DND-41 (cell line): ENCODE measurements at regions not wholly inside any gene's neighbourhood (a gene's known extent, or its start where the extent isn't known, plus 50 kb on each side); places are given as distances from the start of the nearest gene placed in this dataset.

Source experiments
- ATAC-seq: fragments of 200-7000 bp; cut with Tn5 transposase; 3 replicates; pipeline ENCODE4 v1.9.1; 2021; ENCODE audit warnings: low read depth; ENCODE audit not compliant: insufficient read depth
- DNase-seq: peaks from one replicate; pipeline ENCODE4 v3.0.0-alpha.2; 2020
- H2AFZ ChIP-seq: 2 replicates; pipeline ENCODE4 v1.6.0; 2012; ENCODE audit warnings: low read depth, low read length
- H3K27ac ChIP-seq: 2 replicates; pipeline ENCODE4 v1.5.1; 2012; ENCODE audit warnings: low read length, inconsistent platforms
- H3K27me3 ChIP-seq: fragments of 200-600 bp; sonication (generic); 2 replicates; pipeline ENCODE4 v1.6.0; 2012; ENCODE audit warnings: low read length, mild to moderate bottlenecking, inconsistent platforms; ENCODE audit not compliant: insufficient read depth, poor library complexity
- H3K36me3 ChIP-seq: 2 replicates; pipeline ENCODE4 v1.5.1; 2012; ENCODE audit warnings: low read length, inconsistent platforms; ENCODE audit not compliant: insufficient read depth
- H3K4me1 ChIP-seq: 2 replicates; pipeline ENCODE4 v1.5.1; 2012; ENCODE audit warnings: mild to moderate bottlenecking, low read length; ENCODE audit not compliant: insufficient read depth
- H3K4me2 ChIP-seq: 2 replicates; pipeline ENCODE4 v1.6.0; 2012; ENCODE audit warnings: mild to moderate bottlenecking, moderate library complexity, low read length, inconsistent platforms; ENCODE audit not compliant: insufficient read depth
- H3K4me3 ChIP-seq, 2 experiments: fragments of 200-600 bp in 1 of 2; shearing (Covaris generic) in 1 of 2; 2 replicates each; pipeline ENCODE4 v1.5.1; 2012 to 2016; ENCODE audit warnings: inconsistent platforms in 2 of 2, low read length in 2 of 2, mild to moderate bottlenecking in 2 of 2, low read depth in 1 of 2, moderate library complexity in 1 of 2
- H3K79me2 ChIP-seq: 2 replicates; pipeline ENCODE4 v1.6.0; 2012; ENCODE audit warnings: low read length, inconsistent platforms; ENCODE audit not compliant: insufficient read depth
- H3K9ac ChIP-seq: 2 replicates; pipeline ENCODE4 v1.6.0; 2012; ENCODE audit warnings: low read depth, mild to moderate bottlenecking, inconsistent platforms, low read length, moderate library complexity
- H3K9me3 ChIP-seq: 2 replicates; pipeline ENCODE4 v1.5.1; 2012; ENCODE audit warnings: low read length, moderate library complexity, mild to moderate bottlenecking, inconsistent platforms; ENCODE audit not compliant: insufficient read depth, severe bottlenecking
- H4K20me1 ChIP-seq: 2 replicates; pipeline ENCODE4 v1.6.0; 2012; ENCODE audit warnings: low read length; ENCODE audit not compliant: insufficient read depth
- CTCF ChIP-seq: IDR thresholded peaks from 2 replicates; pipeline ENCODE4 v1.5.1; 2012; ENCODE audit warnings: borderline replicate concordance, low read length, moderate library complexity, mild to moderate bottlenecking; ENCODE audit not compliant: poor library complexity, severe bottlenecking; ENCODE audit errors: extremely low read depth
- EZH2 ChIP-seq: IDR thresholded peaks from 3 replicates; pipeline ENCODE4 v1.6.1; 2012; ENCODE audit warnings: borderline replicate concordance, low read depth, mild to moderate bottlenecking, moderate library complexity, low read length, inconsistent platforms; ENCODE audit not compliant: severe bottlenecking

DNA sequence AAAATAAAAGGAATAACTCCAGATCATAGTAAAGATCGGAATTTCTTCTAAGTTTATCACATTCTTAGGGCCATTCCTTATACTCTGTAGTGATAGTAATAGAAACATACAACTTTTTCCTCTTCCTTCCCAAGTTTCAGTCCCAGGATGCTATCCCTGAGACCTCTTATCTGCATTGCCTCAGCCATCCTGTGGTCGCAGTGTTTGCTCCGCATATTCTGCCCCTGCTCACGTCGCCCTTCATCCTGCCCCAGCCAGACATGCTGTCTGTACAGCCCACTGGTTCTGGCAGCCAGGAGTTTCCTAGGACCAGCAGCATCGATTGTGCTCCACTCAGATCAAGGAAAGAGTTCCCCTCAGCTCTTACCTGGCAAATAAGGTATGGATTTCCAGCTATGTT lies 132.7 kb upstream of the ERCC6L2 start:
- ATAC-seq = no peak
- H3K36me3 ChIP-seq = no peaks in the 10 kb centered on the region
- TF ChIP-seq CTCF = no peak
- TF ChIP-seq EZH2 = no peak
- no peak overlapping the region for H3K4me3 ChIP-seq
- H3K4me2 ChIP-seq = no peak overlapping the region
- H3K79me2 ChIP-seq = no peaks in the 10 kb centered on the region
- no peaks in the 10 kb centered on the region for H3K27me3 ChIP-seq
- no peak overlapping the region for H3K27ac ChIP-seq
- no peak overlapping the region for H2AFZ ChIP-seq
- no peak for DNase-seq
- no peaks in the 10 kb centered on the region for H4K20me1 ChIP-seq
- no peak overlapping the region for H3K9ac ChIP-seq
- H3K9me3 ChIP-seq = no peaks in the 10 kb centered on the region
- no peaks in the 10 kb centered on the region for H3K4me1 ChIP-seq

DNA sequence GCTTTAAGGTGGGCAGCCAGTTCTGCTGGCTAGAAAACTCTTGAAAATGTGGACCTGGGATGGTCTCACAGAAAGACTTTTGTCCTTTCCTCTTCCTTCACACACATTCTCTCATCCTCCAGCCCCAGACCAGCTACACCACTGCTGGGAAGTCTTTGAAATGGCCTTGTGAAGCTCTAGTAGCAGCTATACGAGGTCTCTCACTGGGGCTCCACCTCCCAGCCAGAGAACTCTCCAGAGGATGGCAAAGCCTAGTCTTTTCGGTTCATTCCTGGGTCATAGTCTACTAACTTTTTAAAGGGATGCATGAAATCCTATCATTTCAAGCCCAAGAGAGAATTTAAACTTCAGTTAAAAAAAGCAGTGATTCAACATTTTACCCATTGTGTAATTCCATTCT lies 133.9 kb upstream of the ERCC6L2 start:
- Histone ChIP-seq H3K9ac (no peak overlapping the region), H3K4me2 (no peak overlapping the region), H2AFZ (no peak overlapping the region), H3K9me3 (no peaks in the 10 kb centered on the region), H3K36me3 (no peaks in the 10 kb centered on the region), H3K79me2 (no peaks in the 10 kb centered on the region), H3K4me3 (no peak overlapping the region), H4K20me1 (no peaks in the 10 kb centered on the region), H3K4me1 (no peaks in the 10 kb centered on the region), H3K27me3 (no peaks in the 10 kb centered on the region), H3K27ac (no peak overlapping the region)
- TF ChIP-seq EZH2 = no peak
- TF ChIP-seq CTCF = no peak
- DNase-seq (no peak), ATAC-seq (no peak)

DNA sequence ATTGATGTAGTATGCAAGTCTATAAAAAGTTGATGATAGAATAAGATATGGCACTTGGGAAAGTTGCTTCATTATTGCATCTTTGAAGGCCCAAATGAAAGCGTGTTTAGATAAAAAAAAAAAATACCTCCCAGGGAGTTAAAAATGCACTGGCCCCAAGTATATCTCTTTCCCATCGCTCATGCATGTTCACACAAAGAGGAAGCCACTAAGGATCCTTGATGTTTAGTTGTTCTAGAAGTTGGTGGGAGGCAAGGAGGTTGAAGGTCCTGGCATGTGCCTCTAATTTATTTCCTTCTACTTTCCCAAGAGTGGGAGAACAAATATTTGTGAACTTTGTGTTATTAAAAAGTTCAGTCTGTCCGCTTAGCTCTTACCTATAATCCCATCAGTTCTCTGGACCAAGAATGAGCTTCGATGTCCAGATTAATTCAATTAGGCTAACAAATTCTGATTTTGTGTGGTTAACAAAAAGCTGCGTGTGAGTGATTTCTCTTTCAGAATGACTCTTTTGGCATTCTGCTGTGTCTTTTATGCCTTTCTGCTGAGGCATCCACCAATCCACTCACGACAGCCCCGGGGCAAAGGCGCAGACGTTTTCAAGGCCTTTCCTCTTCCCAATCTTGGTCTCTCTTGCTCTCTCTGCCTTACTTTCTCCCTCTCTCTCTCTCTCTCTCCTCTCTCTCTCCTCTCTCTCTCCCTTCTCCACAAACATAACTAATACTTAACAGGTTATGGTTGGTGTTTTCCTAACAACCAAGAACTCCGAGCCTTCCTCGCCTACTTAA lies 135.1 kb upstream of the ERCC6L2 start:
- Histone ChIP-seq H3K36me3 (no peaks in the 10 kb centered on the region), H2AFZ (no peak overlapping the region), H3K4me3 (no peak overlapping the region), H4K20me1 (no peaks in the 10 kb centered on the region), H3K9me3 (no peaks in the 10 kb centered on the region), H3K4me1 (no peaks in the 10 kb centered on the region), H3K4me2 (no peak overlapping the region), H3K27me3 (peaks cover 3% of the 10 kb centered on the region), H3K9ac (no peak overlapping the region), H3K79me2 (no peaks in the 10 kb centered on the region), H3K27ac (no peak overlapping the region)
- ATAC-seq (no peak), DNase-seq (no peak)
- TF ChIP-seq CTCF (no peak), EZH2 (no peak)
